GM12872 (cell line): ENCODE measurements at regions not wholly inside any gene's neighbourhood (a gene's known extent, or its start where the extent isn't known, plus 50 kb on each side); places are given as distances from the start of the nearest gene placed in this dataset.

Source experiments
- CTCF ChIP-seq: IDR thresholded peaks from 3 replicates; pipeline ENCODE4 v1.5.1; 2011; ENCODE audit warnings: low read depth, mild to moderate bottlenecking, low read length, moderate library complexity; ENCODE audit not compliant: insufficient read depth

GRCh38 chr2:239878686-239879085 lies 146.5 kb downstream of the NDUFA10 start:
- no peak for TF ChIP-seq CTCF

DNA sequence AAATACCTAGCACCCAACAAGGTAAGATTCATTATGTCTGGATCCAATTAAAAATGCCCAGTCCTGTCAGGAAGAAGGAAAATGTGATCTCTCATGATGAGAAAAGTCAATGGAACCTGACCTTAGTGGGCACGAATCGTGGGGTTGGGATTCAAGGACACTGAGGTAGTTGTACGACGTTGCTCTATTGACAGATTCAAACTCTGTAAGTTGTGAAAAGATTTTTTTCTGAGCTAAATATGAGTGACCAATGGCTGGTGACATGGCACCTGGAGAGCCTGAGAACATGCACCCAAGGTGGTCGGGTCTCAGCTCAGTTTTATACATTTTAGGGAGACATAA lies 148.2 kb downstream of the NDUFA10 start:
- no peak for TF ChIP-seq CTCF

- no peak for TF ChIP-seq CTCF
These were observed 148.7 kb downstream of the NDUFA10 start for GRCh38 chr2:239876271-239876947.

DNA sequence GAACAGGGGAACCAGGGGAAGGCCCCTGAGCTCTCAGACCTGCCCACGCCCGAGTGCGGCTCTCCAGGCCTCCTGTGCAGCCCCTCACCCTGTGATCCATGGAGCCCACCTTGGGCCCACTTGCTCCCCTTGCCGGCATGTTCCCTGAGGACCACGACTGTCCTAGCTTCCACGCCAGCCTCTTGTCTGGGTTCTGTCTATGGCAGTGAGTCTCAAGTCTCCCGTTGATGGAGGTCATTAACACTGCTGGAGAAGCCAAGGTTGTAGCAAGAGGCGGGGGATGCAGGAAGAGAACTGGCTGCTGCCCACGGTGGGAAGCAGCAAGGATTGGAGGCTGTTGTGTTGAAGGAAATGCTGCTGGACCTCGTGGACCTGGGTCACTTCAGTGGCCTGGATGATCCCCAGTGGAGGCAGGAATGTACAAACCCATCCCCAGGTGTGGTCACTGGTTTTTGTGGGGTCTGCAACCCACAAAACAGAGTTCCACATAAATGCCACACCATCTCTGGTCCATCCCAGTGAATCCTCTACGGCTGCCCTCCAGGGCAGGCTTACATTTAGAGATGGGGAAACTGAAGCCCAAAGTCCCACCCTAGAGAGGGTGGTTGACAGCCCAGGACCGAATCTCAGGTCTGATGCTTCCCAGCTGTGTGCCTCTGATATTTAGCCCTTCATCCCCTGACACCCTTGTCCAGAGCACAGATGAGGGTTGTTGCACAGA lies 150.3 kb downstream of the NDUFA10 start:
- TF ChIP-seq CTCF, result no peak

DNA sequence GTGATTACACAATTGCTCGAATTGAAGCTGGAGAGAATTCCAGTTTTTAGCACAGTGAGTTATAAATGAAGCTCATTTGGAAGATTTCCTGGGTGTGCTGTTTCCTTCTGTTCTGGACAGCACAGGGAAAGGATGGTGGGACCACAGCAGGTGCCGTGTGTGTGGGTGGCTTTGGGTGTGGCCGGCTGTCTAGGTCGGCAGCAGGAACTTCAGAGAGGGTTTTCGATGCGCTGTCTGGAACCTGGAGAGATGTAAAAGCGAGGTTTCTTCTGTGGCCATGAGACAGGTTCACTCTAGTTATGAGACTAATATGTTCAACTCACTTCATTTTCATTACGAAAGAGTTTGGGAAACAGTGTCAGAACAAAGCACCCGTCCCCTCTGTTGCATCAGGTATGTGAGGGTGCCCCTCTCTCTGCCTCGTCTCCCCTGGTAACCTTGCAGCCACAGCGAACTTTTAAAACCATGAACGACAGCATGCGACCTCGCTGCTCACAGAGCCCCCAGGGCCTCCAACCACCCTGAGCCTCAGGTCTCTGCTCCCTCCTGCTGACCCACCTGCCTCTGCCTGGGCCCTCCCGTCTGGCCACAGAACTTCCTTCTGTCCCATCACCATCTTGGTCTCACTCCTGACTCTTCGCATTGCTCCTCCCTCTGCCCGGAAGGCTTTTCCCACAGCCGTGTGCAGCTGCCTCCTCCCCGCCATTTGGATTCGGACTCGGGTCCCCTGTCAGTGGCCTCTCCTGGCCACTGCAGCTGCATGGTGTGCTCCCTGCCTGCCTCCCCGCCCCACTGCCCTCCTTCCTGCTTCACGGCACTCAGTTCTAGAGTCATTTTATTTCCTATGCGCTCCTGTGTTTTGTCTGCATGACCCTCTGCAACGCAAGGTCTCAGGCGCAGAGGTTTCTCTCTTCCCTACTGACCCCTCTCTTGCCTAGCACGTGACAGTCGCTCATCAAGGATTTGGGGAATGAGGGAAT lies 151.2 kb downstream of the NDUFA10 start:
- TF ChIP-seq CTCF, result no peak

DNA sequence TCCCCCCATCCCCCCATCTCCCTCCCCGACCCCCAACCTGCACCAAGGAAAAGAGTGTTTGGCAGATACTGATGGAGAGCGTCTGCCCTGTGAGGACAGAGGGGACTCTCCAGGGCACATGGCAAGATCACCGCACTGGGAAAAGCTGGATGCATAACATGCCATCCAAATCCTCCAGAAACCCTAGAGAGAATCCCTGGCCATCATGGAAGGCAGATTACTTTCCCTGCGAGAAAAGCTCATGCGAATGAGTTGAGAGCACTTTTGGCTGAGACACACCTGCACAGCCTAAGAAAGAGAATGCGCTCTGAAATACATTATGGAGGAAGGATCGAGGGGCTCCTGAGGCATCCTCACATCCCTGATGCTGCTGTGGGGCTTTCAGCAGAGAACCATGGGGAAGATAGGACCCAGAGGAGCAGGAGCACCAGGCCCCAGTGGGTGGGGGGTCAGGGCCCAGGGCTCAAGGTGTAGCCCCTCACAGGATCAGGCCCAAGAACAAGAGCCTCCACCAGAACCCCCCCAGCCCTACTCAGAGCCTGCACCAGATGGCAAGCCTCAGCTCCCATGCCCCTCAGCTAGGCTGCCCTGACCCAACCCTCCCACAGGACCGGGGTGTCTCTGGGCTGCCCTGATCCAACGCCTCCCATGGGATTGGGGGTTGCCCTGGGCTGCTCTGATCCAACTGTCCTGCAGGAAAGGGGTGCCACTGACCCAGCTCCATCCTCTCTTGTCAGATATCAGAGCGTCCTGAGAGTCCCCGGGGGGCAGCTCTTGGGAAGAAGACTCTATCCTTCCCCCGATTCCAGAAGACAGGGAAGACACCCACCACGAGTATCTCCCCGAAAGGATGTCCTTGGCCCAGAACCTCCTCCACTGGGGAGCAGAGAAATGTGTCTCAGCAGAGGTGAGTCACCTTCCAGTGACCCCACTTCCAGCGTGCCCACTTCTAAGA lies 153.4 kb downstream of the NDUFA10 start:
- TF ChIP-seq CTCF, result no peak

GRCh38 chr2:239870863-239871262 lies 154.3 kb downstream of the NDUFA10 start:
- TF ChIP-seq CTCF, result no peak
